Liver (tissue), 3 donors: ENCODE measurements at regions not wholly inside any gene's neighbourhood (a gene's known extent, or its start where the extent isn't known, plus 50 kb on each side); places are given as distances from the start of the nearest gene placed in this dataset.

Experiments used
- CTCF ChIP-seq: fragments of 150-350 bp; IDR thresholded peaks from 2 replicates; pipeline ENCODE4 v1.5.1; 2017; ENCODE audit warnings: improper control_type of control experiment, low read depth, low read length; ENCODE audit not compliant: missing input control
- HNF4G ChIP-seq: IDR thresholded peaks from 2 replicates; pipeline ENCODE4 v1.6.1; 2016; ENCODE audit warnings: antibody characterized with exemption
- REST ChIP-seq: IDR thresholded peaks from 2 replicates; pipeline ENCODE4 v1.6.1; 2016; ENCODE audit warnings: antibody characterized with exemption, mild to moderate bottlenecking
- donor health status: healthy.
- donor health status: healthy.

DNA sequence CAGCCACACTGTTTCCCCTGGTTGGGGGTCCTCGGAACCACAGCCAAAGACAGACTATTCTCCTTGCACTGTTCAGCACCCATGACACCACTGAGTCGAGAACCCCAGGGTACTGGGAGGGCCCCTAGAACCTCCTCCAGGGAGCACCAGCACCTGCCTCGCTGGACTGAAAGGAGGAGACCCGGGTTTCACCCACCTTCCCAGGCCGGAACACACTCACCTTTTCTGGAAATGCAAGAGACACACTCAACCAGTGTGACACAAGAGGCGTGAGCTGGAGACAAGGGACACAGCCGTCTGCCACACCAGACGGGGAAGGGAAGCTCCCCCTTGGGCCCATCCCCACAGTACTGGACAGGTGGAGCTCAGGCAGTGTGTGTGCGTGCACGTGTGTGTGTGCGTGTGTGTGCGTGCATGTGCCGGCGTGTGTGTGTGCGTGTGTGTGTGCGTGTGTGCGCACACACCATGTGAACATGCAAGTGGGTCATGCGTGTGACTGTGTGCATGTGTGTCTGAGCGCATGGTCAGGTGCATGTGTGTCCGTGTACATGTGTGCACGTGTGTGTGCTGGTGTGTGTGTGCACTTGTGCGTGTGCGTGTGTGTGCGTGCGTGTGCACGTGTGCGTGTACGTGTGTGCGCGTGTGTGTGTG, 128.8 kb upstream of the NKX1-1 start:
- no peak for TF ChIP-seq CTCF
- no peak for TF ChIP-seq REST
- no peak for TF ChIP-seq HNF4G
